CD4-positive, alpha-beta T cell treated with Interferon alpha-2 for 1 hour (primary cell): ENCODE measurements at regions not wholly inside any gene's neighbourhood (a gene's known extent, or its start where the extent isn't known, plus 50 kb on each side); places are given as distances from the start of the nearest gene placed in this dataset.
"Not testable (repeated sequence)": the region's sequence is repeated elsewhere in the genome, so short reads cannot be mapped to it uniquely, and the experiment has no call there.

ENCODE experiments used
- DNase-seq, 2 donors: peaks; one replicate each; pipeline ENCODE4 v3.0.0-alpha.2; 2020 to 2022

DNA sequence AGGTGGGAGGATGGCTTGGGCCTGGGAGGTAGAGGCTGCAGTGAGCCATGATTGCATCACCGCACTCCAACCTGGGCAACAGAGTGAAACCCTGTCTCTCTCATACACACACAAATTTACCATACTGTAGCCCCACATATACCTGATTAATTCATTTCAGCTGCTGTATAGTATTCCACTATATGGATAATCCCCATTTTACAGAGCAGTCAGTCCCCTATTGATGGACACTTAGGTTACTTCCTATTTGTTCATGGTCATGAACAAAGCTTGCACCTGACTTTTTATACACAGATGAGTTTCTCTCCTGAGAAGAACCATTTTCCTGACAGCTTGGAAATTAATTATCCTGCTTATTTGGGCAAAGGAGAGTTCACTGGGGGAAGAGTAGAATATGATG lies 59.2 kb downstream of the EMX2 start:
- no peak for DNase-seq

DNA sequence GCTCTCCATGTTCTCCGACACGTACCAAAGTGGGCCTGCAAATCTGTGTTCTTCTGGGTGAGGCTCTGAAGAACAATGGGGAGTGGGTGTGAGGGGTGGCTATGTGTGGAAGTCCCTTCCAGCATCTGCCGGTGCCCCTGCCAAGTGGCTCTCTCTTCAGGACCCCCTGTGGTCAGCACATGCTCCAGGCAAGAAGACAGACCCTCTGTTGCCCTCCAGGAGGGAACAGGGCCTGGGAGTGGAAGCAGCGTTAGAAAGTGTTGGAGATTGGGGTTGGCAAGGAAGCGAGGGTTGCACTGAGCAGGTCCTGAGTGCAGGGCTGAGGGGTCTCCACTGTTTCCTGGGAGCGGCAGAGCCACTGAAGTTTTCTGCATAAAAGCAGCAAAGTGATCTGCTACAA lies 60.5 kb downstream of the EMX2 start:
- DNase-seq = no peak

DNA sequence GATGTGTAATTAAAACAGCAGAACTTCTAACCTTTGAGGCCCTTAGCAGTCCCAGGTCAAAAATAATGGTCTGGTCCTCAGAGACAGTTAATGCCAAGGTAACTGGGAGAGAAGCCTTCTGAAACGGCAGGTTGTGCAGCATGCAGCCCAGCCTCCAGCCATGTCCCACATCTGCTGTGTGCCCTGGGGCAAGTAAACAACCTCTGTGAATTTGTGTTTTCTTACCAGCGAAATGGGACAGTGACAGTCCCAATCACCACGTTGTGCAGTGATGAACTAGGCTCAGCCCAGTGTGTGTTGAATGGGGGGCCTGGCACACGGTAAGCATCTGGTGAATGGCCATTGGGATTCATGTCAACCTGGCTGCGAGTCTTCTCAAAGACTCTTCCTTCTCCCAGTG lies 61.2 kb downstream of the EMX2 start:
- DNase-seq = no peak

DNA sequence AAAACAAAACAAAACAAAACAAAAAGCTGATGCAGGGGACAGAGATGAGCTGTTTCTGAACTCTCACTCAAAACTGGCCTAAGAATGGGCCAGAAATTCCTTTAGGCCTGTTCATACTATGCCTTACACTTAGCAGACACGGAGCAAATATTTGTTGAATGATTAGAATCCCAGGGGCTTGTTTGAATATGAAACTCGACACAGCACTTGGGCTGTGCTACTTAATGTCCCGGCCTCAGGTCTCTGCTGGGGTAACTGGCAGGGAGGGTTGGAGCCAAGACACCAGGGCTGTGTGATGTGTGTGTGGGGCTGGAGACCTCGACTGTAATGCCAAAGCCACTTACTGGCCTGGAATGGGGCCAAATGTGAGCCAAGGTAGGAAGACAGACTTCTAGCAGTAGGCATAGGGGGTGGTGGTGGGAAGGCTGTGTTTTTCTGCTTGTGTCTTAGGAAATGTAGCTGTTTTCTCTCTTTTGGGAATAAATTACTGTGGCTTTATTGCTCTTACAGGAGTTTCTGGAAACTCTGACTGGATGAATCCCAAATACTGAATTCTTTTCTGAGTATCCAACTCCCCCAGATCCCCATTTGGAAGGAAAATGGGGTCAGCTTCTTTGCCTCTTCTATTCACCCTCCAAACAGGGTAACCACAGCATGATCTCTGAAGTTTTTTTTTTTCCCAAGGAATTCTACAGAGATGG lies 66.7 kb downstream of the EMX2 start:
- no peak for DNase-seq

DNA sequence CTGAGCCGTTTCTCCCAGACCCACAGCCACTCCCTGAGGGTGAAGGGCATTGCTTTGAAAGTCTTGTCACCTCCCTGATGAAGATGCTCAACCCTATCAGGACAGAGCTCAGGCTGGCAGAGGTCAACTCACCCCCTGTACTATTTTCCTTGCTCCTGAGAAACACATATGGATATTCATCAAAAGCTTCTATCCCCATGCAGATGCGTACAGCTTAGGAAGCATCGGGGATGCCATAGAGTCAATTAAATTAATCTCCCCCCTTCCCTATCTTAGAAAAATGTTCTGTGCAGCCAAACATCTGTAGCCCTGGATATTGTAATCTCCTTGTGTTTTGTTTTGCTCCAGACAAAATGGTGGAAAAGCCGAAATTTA lies 67.2 kb downstream of the EMX2 start:
- DNase-seq = no peak

DNA sequence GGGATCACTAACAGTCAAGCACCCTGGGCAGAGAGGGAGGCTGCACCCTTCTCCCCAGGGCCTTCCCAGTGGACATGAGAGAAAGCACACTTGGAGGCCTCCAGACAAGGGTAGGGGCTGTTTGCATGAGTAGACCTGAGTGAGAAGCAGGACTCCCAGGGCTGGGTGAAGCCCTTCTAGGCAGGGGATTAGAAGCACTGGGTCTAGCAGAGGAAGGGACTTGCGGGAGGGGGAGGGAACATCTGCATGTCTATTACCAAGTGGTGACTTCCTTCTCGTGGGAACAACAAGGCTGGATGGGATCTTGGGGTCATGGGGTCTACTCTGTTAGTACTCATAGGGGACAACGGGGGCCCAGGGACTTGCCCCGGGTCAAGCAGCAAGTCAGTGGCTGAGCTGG lies 67.8 kb downstream of the EMX2 start:
- DNase-seq = no peak

DNA sequence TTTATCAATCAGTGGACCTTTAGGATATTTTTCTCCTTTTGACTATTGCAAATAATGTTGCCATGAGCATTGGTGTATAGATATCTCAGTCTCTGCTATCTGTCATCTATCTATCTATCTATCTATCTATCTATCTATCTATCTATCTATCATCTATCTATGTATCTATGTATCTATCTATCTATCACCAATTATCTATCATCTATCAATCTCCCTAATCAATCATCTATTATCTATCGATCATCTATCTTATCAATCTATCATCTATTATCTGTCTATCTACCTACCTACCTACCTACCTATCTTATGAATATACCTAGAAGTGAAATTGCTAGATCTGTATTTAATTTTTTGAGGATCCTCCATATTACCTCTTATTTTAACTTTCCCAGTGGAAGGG lies 69.6 kb downstream of the EMX2 start:
- DNase-seq = no peak

DNA sequence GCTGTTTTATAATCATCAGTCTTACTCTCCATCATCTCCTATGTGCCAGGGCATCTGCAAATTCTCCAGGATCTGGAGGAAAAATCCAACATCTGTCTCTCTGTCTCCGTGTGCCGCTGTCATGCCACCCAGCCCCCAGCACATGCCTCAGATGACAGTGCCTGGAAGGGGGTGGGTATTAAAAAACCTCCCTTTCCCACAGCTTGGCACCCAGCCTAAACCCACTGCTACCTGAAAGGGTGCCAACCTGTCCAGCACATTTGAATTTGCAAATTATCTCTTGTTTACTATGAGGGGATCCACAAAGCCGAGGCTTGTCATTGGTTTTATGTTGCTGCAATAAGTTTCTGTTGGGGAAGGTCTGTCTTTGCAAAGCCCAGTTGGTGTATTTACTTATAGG lies 73.1 kb downstream of the EMX2 start:
- no peak for DNase-seq

DNA sequence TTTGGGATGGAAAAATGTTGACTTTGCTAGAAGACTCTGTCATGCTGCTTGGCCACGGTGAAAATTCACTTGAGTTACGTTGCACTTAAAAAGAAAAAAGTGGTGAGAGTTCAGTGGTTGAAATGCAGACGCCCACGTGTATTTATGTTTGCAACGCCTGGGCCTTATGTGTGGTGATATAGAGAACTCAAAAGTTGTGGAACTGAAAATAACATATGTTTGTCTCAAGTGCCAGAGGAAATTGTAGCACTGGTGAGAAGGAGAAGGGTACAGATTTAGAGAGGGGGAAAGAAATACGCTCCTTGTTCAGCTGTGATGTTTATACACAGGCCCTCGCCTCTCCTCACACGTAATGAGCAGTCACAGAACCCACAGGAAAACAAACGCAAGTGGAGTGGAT lies 73.6 kb downstream of the EMX2 start:
- no peak for DNase-seq

DNA sequence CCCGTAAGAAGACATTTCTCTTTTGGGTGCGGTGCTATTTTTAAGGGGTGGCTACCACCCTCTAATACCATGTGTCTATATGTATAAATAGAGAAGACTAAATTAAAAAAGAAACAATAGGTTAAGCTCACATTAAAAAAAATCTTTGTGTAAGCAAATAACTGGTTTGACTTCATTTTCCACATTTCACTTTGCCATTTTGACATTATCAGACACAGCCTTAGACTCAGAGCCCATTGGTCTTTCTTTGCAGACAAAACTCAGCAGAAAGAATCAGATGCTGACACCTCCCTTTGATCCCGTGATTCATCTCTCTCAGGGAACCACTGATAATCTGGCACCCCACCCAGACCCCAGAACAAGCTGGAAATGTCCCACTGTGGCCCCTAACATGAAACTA lies 74.5 kb downstream of the EMX2 start:
- no peak for DNase-seq

DNA sequence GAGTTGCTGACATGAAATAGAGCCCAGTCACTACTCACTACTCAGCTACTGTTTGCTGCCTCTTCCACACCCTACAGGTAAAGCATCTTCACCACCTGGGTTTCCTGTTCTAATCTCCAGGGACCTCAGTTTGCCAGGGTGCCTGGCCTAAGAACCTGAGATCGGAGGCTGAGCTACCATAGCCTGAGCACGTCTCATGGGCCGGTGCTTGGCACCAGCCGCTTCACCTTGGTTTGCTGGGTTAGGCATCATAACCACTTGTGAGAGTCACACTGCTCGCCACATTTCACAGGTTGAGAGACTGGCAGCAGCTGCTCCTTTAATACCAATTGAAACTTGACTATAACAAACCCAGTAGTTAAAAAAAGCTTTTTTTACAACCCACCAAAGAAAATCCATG lies 75.1 kb downstream of the EMX2 start:
- DNase-seq = peak in 1 of 2 donors; percentile 3

DNA sequence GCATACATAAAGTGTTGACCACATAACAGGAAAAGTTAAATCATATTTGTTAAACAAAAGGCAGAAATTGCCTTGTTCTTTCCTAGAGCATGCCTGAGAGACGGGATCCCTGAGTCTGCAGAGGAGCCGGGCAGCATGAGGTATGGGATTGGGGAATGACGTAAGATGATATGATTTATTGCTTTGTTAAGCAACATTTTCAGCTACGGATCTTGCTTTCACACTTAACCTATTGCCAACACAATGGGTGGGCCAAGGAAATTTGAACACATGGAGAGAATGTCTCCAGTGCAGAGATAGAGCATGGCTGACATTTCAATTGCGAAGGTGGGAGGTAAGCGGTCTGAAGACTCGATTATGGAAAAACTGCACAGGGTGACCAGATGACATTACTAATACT lies 76.7 kb downstream of the EMX2 start:
- DNase-seq = no peak

DNA sequence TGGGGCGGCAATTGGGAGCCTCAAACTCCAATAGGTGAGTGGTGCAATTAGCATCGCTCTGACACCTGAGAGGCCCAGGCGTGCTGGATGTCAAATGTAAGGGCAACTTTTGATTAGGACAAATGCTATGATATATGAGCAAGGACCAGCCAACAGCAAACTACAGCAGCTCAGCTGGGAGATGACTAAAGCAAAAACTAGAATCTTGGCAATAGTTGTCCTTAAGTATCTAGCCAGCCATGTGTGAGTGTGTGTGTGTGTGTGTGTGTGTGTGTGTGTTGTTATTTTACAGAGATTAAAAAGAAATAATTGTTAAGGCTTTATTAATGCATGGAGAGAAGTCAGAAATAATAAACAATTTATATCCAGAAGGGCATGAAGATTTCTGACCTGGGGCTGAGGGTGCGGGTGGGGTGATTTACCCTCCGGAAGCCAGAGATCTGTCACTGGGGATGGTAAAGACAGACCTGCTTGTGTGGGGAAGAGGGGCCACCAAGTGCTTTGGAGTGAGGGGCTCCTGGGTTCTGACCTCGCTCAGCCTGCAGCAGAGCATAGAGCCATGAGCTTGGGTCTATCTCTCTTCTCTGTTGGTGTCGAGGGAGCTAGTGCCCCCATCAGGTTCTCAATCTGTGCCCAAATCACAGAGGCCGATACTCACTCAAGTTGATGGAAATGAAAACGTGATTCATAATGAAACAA lies 77.3 kb downstream of the EMX2 start:
- DNase-seq = no peak

DNA sequence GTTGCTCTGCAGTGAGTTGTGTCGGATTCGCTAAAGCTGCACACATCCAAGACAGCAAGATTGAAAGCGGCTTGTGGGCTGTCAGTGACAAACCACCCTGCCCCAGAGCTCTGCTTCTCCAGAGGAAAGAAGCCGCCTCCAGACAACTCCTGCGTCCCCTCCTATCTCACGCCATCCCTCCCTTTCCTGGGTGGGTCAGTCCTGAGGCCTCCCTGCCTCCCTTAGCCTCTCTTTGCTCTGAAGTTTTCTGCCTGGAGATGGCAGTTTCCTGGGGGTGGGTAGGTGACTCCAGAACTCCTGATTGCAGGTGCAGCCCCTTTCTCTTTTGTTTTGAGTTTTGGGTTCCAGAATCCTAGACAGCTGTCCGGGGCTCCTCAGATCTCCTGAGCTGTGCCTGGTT lies 78.7 kb downstream of the EMX2 start:
- no peak for DNase-seq

DNA sequence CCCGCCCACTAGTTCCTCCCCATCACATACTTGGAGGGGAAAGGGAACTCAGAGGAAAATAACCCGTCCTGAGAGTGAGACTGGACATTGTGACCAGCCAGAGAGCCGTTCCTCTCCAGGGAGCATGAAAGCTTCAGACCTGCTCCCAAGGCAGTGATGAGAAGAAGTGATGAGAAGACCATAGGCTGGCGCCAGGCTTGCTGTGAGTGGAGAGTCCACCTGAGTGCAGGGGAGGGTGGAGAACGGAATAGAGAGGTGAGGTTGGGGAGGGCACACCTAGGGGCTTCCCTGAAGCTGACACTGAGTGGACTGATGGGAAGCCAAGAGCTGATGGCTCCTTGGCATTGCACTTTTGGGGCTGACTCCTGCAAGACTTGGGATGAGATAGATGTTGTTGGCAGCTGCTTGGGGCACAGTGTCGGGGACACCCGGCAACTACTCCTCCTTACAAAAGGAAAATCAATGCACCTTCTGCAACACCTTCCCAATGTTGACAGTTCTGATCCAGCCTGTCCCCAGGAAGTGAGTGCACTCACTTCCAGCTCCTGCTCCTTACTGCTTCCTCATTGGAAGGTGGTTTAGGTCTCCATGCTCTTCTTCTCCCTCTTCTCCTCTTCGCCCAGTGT lies 79.4 kb downstream of the EMX2 start:
- no peak for DNase-seq

DNA sequence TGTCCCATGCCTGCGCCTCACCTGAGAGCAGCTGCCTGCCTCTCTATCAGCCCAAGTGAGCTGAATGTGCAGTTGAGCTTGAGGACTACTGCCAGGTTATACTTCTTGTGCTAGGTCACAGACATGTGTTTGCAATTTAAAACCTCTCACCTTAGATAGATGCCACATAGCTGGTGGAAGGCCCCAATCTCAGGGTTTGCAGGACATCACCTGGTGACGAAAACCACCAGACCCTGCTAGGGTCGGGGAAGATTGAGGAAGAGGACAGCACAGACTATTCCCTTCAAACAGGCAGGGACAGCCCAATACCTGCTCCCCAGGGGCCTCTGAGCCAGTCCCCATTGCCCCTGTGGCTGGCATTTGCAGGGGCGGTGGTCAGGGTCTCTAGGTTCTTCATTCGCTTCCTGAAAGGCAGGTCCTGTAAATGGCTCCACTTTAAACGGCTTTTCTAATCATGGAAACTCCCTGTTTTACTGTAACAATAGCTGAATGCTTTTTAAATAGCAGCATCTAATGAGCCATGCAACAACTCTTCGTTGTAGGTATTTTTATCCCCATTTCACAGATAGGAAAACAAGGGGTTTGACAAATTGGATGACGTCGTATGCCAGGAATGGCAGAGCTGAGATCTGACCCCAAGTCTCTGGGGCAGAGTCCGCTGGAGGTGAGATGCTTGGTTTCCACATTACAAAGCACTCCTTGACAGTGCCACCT lies 80.1 kb downstream of the EMX2 start:
- no peak for DNase-seq

DNA sequence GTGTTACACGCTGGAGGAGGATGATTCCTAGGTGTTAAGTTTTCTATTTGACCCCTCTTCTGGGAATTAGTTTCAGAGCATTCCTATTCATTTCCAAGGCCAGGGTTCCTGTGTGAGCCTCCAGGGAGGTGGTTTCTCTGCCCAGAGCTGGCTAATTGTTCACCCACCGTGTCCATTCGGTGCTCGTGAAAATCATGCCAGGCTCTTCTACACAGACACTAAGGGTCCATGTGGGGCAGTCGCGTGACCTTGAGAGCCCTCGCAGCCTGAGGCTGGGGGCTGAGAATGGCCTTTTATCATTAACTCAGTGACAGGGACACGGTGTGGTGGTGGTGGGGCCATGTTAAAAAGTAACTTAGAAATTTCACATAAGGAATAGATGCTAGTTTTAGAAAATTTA lies 83.7 kb downstream of the EMX2 start:
- DNase-seq = no peak

DNA sequence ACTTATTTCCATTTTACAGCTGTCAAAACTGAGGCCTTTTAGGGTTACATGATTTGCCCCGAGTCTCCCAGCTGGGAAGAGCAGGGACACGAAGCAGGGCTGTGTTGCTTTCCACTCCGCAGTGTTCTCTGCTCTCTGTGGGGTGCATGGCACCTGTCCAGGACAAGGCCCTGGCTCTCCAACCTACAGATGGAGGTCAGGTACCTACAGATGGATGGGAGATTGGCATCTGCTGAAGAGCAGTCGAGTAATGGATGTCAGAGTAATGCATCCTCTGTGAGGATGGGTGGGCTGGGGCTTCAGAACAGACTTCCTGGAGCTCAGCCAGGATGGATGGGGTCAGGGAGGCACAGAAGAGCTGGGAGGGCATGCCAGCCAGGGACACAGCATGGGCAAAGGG lies 85.0 kb downstream of the EMX2 start:
- DNase-seq = no peak

DNA sequence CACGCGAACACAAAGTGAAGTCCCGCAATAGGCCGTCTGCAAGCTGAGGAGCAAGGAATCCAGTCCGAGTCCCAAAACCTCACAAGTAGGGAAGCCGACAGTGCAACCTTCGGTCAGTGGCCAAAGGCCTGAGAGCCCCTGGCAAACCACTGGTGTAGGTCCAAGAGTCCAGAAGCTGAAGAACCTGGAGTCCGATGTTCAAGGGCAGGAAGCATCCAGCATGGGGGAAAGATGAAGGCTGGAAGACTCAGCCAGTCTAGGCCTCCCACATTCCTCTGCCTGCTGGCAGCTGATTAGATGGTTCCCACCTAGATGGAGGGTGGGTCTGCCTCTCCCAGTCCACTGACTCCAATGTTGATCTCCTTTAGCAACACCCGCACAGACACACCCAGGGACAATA lies 87.2 kb downstream of the EMX2 start:
- DNase-seq = not testable (repeated sequence)

DNA sequence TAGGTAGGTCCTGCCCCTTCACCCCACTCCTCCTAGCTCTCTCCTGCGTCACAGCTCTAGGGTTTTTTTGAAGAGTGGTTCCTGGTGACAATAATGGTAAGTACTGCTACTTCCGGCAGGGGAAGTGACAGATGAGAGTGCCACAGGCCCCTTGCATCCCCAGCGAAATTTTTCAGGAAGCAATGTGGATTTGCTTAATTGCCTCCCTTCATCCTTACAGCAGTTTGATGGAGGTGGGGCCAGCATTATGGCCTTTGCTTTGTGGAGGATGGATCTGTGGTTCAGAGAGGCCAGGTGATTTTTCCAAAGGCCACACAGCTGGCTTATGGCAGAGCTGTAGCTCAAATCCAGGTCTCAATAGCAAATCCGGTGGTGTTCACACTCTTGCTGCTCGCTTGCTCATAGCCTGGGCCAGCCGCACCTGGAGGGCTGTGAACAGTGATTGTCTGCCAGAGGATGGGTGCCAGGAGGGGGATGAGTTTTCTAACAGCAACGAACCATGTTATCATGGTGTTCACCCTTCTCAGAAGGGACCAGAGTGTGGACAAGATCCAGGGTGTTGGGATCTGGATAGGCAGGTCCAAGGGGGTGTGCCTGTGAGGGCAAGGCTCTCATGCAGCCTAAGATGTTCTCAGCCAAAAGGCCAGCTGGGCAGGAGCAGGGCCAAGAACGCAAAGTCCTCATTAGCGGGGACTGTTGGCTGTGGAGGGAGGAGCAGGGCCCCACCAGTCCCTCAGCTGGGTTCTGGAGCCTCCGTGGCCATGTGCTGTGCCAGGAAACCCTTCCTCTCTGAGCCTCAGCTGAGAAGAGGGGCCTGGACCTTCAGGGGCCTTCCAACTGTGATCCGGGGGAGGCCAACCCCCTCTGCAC lies 89.0 kb downstream of the EMX2 start:
- DNase-seq = no peak

DNA sequence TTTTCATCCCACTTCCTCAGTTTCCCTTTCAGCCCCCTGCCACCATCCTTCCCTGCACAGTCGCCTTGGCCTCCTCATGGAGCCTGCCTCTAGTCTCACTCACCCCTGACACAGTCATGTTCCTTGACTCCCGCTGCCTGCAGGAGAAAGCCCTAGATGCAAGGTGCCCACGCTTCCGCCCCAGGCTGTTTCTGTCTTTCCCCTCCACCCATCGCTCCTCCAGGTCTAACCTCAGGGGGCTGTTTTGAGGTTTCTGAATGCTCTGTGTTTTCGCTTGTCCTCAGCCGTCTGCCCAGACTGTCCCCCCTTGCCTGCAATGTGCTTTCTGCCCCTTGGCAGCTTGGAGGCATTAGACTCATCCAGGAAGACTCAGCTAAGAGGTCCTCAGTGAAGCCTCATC lies 89.9 kb downstream of the EMX2 start:
- DNase-seq = no peak

DNA sequence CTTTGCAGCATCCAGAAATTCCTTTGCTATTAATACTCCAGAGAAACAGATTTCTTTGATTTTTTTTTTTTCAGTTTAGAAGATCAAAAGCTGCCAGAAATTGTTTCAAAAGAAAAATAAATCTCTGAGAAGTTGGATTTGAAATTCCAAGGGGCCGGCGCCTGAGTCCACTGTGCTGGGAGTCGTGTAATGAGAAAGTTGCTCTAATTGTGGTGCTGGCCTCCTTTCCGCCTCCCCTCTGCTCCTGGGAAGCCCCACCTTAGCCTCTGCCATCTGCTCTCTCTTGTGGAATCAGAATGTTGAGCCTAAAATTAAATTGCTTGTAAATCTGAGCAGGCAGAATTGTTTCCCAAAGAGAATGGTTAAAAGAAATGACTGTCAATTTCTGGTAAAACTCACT lies 93.3 kb downstream of the EMX2 start:
- DNase-seq = no peak

DNA sequence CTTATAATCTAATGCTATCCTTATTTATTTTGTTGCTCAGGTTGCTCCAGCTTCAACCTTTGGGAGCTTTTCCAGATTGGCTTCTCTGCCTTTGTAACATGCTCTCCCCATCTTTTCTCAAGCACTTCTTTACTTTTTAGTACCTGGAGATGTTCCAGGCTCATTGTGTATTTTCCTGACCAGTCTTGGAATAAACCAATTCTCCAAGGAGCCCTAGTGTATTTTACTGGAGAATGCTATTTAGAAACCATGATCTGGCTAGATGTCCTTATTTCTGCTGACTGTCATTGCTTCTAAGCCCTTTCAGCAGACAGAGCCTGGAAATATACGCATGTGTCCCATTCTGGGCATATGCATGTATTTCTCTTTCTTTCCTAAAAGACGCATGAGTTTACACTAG lies 95.7 kb downstream of the EMX2 start:
- no peak for DNase-seq
